Epithelial cell of esophagus (primary cell): ENCODE measurements at regions not wholly inside any gene's neighbourhood (a gene's known extent, or its start where the extent isn't known, plus 50 kb on each side); places are given as distances from the start of the nearest gene placed in this dataset.
A peak's percentile ranks its signal among the peaks of the same experiment; 100 is the strongest.

Experiments used
- DNase-seq: peaks from one replicate; pipeline ENCODE4 v3.0.0; 2010; ENCODE audit warnings: low read depth
- H3K4me3 ChIP-seq: 2 replicates; pipeline ENCODE4 v1.5.1; 2011; ENCODE audit warnings: mild to moderate bottlenecking, low read length, control low read depth
- TF ChIP-seq, protein P1 (sequence below): IDR thresholded peaks from 2 replicates; pipeline ENCODE4 v1.5.1; 2011; ENCODE audit warnings: low read depth, mild to moderate bottlenecking, low read length, control low read depth, inconsistent platforms; ENCODE audit not compliant: insufficient read depth; ENCODE audit errors: missing control alignments

- H3K4me3 ChIP-seq: no peak overlapping the region
- DNase-seq: no peak
- TF ChIP-seq, protein P1, sequence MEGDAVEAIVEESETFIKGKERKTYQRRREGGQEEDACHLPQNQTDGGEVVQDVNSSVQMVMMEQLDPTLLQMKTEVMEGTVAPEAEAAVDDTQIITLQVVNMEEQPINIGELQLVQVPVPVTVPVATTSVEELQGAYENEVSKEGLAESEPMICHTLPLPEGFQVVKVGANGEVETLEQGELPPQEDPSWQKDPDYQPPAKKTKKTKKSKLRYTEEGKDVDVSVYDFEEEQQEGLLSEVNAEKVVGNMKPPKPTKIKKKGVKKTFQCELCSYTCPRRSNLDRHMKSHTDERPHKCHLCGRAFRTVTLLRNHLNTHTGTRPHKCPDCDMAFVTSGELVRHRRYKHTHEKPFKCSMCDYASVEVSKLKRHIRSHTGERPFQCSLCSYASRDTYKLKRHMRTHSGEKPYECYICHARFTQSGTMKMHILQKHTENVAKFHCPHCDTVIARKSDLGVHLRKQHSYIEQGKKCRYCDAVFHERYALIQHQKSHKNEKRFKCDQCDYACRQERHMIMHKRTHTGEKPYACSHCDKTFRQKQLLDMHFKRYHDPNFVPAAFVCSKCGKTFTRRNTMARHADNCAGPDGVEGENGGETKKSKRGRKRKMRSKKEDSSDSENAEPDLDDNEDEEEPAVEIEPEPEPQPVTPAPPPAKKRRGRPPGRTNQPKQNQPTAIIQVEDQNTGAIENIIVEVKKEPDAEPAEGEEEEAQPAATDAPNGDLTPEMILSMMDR: no peak
These were observed 396.5 kb upstream of the C2CD4B start for GRCh38 chr15:62561571-62561970.

DNA sequence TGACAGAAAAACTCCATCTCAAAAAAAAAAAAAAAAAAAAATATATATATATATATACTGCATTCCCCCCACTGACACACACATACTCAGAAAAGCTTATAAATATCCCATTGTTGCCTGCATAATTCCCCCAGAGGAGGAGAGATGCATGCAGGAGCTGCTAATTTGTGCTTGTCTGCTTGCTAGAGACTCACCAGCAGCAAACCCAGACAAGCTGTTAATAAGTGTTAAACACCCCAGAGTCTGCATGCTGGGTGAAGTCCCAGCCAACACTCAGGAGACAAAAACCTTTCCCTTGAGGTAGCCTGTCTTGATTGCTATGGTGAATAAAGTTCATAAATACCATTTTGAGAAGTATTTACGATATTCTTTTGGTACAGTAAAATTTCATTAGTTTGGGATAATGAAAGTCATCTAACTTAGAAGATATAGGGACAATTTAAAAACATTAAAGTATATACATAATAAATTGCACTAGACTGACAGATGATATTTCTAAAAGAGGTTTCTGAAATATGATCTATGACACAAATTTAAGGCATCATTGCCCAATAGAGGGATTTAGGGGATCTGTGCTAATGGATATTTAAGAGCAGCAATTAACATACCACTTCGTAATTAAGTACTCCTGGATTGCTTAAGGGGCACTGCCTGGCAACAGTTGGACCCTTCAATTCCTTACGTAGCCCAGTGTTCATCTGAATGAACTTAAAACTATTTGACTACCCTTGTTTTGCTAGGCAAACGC lies 400.0 kb upstream of the C2CD4B start:
- H3K4me3 ChIP-seq: no peak overlapping the region
- TF ChIP-seq, protein P1: no peak
- DNase-seq: no peak

DNA sequence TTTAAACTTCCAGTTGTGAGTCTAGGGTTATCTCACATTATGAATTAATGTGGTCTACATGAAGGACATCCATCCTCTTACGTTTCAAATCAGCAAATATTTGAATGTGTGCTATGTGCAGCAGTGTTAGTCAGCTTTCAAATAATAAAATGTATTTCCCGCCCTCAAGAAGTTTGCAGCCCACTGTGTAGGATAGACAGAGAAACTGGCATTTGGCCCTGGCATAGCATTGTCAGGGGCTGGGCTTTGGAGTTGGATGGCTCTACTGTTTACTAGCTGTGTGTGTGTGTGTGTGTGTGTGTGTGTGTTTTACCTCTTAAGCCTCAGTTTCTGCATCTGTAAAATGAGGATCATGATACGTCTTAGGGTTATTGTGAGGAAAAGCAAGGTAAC lies 400.5 kb upstream of the C2CD4B start:
- H3K4me3 ChIP-seq: no peak overlapping the region
- TF ChIP-seq, protein P1: no peak
- DNase-seq: no peak

DNA sequence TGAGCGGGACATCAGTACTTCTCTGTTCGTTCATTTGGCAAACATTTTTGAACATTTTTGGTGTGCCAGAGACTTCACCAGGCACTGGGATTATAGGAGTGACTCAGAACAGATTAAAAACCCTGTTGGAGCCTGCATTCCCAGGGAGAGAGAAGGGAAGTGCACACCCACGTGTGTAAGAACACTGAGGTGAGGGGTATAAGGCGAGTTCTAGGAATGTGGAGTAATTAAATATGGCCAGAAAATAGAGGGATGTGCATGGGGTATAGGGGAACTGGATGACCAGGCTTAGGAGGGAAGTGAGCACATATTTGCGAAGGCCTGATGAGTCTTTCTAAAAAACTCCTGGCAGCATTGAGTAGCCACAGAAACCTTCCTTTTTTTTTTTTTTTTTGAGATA lies 401.2 kb upstream of the C2CD4B start:
- TF ChIP-seq, protein P1: no peak
- DNase-seq: peak; percentile 16
- no peak overlapping the region for H3K4me3 ChIP-seq

GRCh38 chr15:62567501-62567900 lies 402.4 kb upstream of the C2CD4B start:
- no peak overlapping the region for H3K4me3 ChIP-seq
- no peak for DNase-seq
- TF ChIP-seq, protein P1: no peak

DNA sequence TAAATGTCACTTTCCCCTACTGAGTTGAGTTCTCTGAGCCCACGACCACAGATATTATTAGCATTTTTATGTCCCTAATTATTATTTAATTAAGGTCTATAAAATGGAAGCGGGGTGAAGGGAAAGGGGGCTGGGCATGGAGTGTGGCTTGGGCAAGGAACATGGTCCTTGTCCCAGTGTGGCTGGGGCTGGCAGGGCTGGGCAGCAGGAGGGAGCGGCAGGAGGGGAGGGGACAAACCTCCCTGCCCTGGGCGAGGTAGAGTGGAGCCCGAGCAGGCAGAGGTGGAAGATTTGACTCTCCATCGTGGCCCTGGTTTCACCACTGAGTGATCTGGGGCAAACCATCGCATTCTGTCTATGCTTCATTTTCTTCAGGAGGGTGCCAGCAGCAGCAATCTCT lies 402.9 kb upstream of the C2CD4B start:
- DNase-seq: no peak
- no peak overlapping the region for H3K4me3 ChIP-seq
- TF ChIP-seq, protein P1: no peak

DNA sequence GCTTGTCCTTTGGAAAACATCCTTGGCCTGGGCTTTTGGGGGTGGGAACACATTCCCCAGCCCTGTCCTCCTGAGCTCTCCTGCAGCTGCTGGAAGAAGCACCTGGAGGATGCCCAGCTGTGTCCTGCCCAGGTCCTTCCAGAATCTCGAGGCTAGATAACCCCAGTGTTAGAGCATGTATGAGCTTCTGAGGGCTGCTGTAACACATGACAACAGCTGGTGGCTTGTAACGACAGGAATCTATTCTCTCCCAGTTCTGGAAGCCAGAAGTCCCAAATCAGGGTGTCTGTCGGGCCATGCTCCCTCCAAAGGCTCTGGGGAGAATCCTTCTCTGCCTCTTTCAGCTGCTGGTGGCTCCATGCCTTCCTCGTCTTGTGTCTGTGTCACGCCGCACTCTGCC lies 403.6 kb upstream of the C2CD4B start:
- DNase-seq: no peak
- H3K4me3 ChIP-seq: no peak overlapping the region
- TF ChIP-seq, protein P1: no peak
